Head of caudate nucleus (tissue), 42 donors: ENCODE measurements at regions not wholly inside any gene's neighbourhood (a gene's known extent, or its start where the extent isn't known, plus 50 kb on each side); places are given as distances from the start of the nearest gene placed in this dataset.
"Not testable (repeated sequence)": the region's sequence is repeated elsewhere in the genome, so short reads cannot be mapped to it uniquely, and the experiment has no call there.

Experiments used
- DNase-seq, 42 donors: peaks; one replicate each; pipeline versions ENCODE4 v3.0.0 to v3.0.0-alpha.2; 2020 to 2021; ENCODE audit warnings: mixed read lengths in 7 of 42
- intact Hi-C: fragments of 100-400 bp; cut with DNase I; formaldehyde crosslinking; loops from one replicate; pipeline ENCODE4 v1.15.0; 2022

DNA sequence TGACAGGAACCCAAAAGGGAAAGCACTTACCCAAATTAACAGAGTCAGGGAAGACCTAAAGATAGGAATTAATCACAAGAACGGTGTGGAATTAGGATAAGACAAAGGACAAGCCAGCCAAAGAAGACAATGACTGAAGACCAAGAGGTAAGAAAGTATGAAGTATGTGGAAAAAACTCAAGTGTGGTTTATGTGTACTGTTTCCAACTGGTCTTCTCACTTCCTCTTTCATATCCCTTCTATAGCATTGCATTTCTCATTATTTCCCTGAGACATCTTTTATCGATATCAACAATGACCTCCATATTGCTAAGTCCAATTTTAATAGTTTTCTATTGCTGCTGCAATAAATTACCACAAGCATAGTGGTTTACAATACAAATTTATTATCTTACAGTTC lies 313.5 kb upstream of the SLC39A10 start:
- intact Hi-C loops, result no loop called here
- no peak for DNase-seq

DNA sequence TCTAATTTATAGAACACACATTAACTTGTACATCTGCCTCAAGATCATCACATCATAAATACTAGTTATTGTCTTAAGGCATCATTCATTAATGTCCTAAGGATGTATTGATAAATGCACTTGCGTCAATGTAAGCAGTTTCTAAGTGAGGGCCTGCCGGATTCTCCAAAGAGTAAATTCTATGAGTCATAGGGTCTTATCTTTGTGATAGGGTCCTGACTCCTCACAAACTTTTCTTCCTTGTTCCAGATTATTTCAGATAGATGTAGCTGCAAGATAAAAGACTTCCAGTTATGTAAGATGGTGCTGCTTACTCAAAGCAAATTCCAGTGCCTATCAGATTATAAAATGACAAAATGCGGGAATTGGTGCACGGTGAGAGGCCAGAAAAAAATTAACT lies 315.0 kb upstream of the SLC39A10 start:
- intact Hi-C loops, result no loop called here
- DNase-seq, result no peak

DNA sequence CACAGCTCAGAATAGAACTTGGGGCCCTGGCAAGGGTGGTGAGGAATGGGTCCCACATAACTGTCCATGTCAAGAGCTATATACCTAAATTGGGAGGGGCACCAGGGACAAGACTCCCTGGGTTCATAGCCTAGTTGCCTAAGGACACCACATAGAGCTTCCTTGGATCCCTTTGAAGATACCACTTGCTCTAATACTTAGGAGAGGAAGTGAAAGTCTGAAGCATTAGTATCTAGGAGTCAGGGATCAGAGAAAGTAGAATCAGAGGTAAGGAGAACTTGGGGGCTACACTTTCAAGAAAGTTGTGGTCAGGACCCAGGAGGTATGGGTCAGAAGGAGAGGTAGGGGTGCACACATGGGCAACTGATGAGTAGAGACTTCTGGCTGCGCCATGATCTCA lies 318.2 kb upstream of the SLC39A10 start:
- no peak for DNase-seq

DNA sequence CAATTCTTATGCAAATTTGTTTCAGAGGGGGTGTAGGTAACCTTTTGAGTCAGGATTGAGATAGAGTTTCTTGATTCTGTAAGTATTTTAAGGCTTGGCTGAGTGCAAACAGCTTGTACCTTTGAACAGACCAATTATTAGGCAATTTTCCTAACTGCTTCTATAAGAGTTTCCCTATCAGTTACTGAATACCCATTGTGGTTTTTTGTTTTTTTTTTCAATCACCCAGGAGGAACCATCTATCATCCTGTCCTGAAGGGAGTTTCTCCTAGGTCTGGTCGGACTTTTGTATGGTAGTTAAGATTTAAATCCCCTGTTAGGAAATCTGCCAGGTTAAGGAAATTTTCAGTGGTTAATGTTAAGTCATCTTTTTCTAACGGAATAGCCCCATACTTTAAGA lies 319.4 kb upstream of the SLC39A10 start:
- no peak for DNase-seq
- intact Hi-C loops, result no loop called here

More for the DNA sequence above, 318.2 kb upstream of the SLC39A10 start:
- intact Hi-C loops, result no loop called here

DNA sequence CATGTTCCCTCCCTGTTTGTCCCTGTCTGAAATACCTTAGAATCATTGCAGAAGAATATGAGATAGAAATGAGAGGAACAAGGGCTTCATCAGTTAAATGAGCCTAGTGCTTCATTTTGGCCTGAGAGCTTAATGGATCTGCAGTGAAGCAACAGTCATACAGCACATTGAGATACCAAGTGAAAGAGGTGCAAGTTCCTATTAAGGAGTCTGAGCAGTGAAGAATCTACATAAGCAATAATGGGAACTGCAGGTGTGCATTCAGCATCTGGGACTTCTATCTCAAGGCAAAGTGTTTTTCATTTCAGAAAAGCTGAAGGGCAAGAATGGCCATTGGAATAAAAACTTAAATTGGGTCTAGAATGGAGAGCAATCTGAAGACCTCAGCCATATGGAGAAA lies 323.2 kb upstream of the SLC39A10 start:
- intact Hi-C loops, result no loop called here
- DNase-seq, result no peak

DNA sequence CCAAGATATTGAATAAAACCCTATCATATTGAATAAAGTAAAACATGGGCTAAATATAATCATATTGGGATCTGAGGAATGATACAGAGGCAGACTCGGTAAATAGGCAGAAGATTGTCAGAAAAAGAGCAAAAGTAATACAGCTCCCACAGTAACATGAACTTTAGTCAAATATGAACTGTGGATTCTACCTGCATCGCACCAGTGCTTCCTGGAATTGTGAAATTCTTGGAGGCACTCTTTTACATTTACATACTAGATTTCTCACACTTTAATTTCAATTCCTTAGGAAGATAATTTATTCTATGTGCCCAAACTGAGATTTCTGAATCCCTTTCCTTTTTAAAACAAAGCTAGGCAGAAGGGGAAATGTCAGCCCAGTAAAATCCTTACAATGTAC lies 325.1 kb upstream of the SLC39A10 start:
- intact Hi-C loops, result no loop called here
- no peak for DNase-seq

DNA sequence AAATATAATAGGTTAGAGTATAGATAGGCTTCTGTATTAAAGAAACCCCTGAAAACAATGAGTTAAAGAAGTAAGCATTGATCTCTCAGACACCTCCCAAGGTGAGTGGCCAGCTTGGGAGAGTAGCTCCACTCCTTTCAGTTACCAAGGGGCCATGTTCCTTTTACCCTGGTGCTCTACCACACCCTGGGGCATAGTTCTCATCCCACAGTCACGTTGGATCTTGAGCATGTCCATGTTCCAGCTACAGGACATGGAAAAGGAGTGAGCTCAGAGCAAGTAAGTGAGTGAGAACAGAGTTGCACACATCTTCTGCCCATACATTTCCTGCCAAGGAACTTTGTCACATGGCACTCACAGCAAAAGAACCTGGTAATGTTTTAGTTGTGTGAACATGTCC lies 325.9 kb upstream of the SLC39A10 start:
- DNase-seq, result no peak
- intact Hi-C loops, result no loop called here

DNA sequence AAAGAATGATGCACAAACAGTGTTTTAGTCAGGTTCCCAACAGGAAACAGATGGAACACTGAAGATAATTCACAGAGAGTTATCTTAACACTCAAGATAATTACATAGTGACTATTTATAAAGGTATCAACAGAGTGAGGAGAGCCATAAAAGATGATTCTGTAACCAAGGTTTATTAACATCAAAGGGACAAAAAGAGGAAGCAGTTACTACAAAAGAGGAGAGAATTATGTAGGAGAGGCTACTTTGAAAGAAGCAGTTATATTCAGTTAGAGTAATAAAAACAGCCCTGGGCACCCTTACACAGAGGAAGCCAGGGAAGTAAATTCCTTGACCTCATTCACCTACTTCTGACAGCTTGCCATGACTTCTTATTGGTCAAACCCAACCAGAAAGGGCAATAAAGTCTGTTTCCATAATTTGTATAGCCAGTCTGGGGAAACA lies 326.5 kb upstream of the SLC39A10 start:
- intact Hi-C loops, result no loop called here
- DNase-seq, result no peak

DNA sequence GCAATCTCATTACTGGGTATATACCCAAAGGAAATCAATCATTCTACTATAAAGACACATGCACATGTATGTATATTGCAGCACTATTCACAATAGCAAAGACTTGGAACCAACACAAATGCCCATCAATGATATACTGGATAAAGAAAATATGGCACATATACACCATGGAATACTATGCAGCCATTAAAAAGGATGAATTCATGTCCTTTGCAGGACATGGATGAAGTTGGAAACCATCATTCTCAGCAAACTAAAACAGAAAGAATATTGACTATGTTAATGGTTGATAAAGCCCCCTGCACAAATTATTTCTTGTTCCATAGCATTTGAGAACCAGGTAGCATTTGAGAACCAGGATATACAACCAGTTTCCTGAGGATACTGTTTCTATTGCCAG lies 327.2 kb upstream of the SLC39A10 start:
- DNase-seq, intact Hi-C loops: not testable (repeated sequence)

DNA sequence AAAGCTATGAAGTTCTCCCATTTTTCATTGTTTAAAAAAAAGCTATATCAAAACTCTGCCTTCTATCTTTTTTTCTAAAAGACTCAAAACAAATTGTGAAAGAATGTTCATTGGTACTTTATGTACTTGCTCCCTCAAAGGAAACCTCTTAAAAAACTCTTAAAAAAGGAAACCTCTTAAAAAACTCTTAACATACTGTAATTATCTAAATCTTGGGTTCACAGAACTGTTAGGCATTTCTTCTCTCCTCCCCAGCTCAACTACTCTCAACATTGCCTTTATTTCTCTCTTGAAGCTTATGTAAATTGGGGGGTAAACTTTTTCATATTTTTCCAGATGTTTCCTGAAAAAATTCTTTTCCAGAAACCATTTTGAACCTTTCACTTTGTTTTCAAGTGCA lies 330.5 kb upstream of the SLC39A10 start:
- DNase-seq, result no peak
- intact Hi-C loops, result no loop called here

DNA sequence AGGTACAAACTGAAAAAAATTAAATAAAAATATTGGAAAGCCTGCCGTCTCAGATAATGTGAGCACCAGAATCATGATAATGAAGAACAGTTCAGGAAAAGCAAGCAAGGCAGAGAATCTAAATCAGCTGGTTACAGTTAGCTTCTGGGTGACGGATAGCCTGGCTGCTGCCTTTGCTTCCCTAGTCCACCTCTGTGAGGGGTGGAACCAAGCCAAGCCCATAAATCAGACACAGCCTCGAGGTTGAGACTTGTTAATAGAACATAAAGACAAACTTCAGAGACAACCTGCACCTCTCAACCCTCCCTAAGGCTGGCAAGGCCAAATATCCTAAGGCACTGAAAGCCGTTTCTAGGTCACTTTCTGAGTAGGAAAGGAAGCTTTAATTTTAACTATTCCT lies 334.7 kb upstream of the SLC39A10 start:
- intact Hi-C loops, result no loop called here
- DNase-seq, result no peak

DNA sequence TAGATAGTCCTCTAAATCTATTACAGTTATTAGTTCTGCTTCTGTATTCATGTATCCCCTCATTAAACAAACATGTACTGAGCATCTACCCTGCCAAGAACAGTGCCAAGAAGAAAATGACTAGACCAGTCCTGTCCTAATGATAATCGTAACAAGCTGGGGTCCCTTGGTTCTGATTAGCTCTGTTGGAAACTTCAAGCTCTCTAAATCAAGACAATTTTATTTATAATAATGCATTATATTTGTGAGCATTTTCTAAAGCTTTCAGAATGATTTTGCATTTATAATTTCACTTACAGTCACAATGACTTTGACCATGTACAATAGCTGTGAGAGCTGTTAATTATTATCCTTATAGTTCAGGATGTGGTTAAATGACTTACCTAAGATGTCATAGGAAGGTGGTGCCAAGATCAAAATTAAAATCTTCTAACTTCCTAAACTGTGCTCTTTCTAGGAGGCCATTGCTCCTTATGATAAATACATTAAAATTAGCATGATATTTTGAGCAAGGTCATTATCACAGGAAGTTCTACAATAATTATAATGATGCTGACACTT lies 336.5 kb upstream of the SLC39A10 start:
- no peak for DNase-seq
- intact Hi-C loops, result no loop called here

DNA sequence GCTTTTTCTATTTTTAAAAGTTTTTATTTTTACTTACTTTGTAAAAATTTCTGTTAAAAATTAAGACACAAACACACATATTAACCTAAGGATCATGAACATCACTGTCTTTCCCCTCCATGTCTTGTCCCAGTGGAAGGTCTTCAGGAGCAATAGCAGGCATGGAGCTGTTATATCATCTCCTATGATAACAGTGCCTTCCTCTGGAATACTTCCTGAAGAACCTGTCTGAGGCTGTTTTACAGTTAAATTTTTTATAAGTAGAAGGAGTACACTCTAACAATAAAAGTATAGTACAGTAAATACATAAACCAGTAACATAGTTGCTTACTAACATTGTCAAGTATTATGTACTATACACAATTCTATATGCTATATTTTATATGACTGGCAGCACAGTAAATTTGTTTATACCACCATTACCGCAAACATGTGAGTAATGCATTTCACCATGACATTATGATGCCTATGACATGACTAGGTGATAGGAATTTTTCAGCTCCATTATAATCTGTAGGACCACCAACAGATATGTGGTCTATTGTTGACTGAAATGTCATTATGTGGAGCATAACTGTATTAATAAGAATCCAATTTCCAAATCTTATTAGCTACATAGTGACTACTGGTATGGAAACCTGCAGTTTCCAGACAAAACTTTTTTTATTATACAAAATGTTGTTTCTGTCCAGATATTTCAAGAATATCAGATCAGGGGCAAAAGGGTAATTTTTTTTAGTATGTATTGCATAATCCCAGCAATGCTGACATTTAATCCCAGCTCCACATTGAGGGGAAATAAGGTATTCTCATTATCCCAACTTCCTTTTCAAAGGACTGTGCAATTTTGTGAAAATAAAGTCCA lies 337.2 kb upstream of the SLC39A10 start:
- no peak for DNase-seq
- intact Hi-C loops, result no loop called here

DNA sequence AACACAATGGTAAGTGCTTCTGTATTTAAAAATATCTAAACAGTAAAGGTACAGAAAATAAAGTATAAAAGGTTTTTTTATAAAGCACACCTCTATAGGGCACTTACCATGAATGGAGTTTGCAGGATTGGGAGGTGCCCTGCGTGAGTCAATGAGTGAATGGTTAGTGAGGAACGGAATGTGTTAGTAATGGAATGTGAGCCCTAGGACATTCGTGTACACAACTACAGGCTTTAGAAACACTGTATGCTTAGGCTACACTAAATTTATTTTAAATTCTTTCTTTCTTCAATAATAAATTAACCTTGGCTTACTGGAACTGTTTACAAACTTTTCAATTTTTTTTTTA lies 337.9 kb upstream of the SLC39A10 start:
- intact Hi-C loops, result no loop called here
- no peak for DNase-seq

DNA sequence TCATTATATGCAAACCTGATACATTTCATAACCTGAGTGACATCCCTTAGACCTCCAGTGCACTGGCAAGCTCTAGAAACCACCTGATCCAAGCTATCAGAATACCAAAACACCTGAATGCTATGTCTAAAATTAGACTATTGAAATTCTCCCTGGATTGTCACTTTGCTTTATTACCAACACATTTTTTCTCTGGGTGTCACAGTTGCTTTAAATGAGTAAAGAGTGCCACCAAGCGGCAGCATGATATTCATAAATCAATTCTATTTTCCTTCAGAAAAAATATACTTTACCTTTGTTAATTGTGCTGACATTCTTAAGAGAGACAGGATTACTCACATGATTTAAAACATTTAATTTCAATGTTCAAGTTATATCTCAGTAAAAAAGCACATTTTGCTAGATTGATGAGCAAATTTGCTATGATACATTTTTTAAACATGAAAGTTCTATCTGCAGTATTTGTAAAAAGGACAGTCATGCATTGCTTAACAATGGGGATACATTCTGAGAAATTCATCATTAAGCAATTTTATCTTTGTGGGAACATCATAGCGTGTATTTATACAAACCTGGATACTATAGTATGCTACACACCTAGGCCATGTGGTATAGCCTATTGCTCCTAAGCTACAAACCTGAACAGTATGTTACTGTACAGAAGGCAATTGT lies 338.4 kb upstream of the SLC39A10 start:
- intact Hi-C loops, result no loop called here
- DNase-seq, result peak in 34 of 42 donors; percentile 4 to 76 (median 38)

DNA sequence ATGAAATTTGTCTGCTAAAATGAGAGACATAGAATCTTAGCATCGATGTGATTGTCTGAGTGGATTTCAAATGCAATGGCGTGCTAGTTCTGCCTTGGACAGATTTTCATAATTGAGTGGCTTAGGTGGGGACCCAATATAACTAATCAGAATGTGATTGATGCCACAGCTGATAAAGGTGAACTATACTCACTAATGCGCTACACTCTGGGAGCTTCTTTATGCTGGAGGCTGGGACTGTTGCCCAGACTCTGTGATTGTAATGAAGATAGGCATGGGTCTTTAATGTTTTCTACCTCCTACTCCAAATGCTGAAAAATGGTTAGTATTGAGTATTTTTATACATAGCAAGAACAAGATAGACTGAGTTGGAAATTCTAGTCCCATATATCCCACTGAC lies 339.5 kb upstream of the SLC39A10 start:
- DNase-seq, result no peak
- intact Hi-C loops, result no loop called here

DNA sequence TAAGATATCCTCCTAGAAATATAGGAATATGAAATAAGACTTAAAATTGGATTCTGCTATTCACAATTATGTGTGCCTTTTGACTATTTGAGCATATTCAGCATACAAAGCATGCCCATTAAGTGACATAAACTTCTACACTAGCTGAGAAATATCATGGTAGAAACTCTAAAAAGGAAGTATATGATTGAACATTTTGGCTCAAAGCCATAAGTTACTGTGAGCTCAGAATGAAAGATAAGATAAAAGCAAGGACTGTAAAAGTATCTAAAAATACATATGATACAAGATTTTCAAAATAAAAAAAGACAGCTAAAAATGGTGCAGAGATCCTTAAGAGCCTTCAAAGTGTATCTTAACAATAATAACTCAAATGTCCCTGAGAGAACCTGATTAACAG lies 340.5 kb upstream of the SLC39A10 start:
- no peak for DNase-seq
- intact Hi-C loops, result no loop called here

DNA sequence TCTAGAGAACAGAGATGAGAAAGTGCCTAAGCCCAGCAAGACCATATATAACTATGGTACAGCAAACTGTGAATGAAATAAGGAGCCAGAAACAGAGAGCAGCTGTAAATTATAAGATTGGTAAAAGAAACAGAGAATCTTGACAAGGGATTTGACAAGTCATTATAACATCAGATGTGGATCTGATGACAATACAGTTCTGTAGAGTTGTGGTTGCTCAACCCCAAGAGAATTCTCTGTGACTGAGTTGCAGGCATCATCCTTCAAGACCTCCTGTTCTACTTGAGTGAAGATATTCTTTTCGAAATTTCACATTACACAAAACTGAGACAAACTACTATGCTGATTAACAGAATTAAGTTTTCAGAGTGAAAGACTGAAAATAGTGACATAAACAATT lies 343.1 kb upstream of the SLC39A10 start:
- intact Hi-C loops, result no loop called here
- no peak for DNase-seq

DNA sequence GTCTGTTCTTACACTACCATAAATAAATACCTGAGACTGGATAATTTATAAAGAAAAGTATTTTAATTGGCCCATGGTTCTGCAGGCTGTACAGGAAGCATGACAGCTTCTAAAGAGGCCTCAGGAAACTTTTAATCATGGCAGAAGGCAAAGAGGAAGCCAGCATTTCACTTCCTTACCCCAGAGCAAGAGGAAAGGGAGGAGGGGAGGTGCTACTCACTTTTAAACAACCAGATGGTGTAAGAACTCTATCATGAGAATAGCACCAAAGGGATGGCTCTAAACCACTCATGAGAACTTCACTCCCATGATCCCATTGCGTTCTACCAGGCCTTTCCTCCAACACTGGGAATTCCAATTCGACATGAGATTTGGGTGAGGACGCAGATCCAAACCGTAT lies 344.4 kb upstream of the SLC39A10 start:
- no peak for DNase-seq

DNA sequence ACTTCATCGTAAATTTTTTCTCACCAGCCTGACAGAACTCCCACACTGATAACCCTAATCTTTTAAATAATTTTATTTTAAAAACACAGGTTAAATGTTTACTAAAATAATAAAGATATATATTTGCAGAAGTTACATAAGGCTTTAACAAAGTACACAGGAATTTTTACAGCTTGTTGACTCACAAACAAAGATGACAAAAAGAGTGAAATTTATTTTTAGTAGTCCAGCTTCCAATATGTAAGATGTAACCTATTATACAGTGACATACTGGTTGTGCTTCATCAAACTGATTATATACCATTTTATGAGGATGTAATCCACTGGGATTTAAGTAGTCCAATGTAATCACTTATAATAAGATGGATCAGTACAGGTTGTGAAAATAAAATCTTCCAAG lies 348.9 kb upstream of the SLC39A10 start:
- intact Hi-C loops, result no loop called here
- no peak for DNase-seq

More for the DNA sequence above, 344.4 kb upstream of the SLC39A10 start:
- intact Hi-C loops, result no loop called here

DNA sequence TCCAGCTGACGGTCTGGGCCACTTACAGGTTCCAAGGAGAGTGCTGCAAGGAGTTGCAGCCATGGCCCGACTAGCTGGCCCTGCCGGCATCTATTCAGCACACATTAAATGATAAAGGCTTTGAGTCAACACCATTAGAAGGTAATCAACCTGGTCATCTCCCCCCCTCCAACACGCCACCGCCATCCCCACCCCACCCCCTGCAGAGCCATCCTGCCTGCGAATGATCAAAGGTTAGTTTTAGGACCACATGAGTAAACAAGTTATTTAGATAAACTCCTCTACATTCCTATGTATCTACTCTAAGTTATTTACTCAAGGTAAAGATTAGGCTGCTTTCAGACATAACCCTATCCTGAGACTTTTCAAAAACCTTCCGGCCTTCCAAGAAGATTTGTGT lies 349.3 kb upstream of the SLC39A10 start:
- DNase-seq, result no peak
- intact Hi-C loops, result no loop called here
